ENCODE measurements at regions not wholly inside any gene's neighbourhood (a gene's known extent, or its start where the extent isn't known, plus 50 kb on each side); places are given as distances from the start of the nearest gene placed in this dataset.

DNA sequence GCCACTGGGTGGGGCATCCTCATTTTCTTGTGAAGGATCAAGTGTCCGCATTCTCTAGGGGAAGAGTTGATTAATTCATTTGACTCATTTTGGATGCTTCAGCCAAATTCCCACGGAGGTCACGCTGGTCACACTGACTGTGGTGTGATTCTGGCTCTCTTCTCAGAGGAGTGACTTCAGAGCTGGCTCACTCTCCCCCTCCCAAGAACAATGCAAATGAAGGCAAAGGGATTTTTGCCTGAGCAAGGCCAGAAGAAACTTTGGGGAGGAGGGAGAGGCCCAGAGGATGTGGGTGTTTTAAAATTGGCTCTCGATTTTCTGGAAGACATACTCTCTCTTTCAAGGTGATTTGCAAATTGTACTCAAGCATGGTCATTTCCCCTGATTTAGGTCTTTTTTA is 51.1 kb upstream of the LMO2 start:
- Mint-ChIP-seq H3K27ac (ENCODE audit: unreplicated experiment) (no peak overlapping the region), H3K9me3 (ENCODE audit: unreplicated experiment) (no peaks in the 10 kb centered on the region), H3K4me3 (ENCODE audit: unreplicated experiment) (no peak overlapping the region), H3K27me3 (ENCODE audit: insufficient read depth, unreplicated experiment) (no peaks in the 10 kb centered on the region), H3K4me1 (ENCODE audit: low read depth, unreplicated experiment) (no peaks in the 10 kb centered on the region), H3K36me3 (ENCODE audit: insufficient read depth, unreplicated experiment) (no peaks in the 10 kb centered on the region)
- Histone ChIP-seq H3K27me3 (replicated peaks; ENCODE audit: control insufficient read depth, insufficient read depth, low read length) (no peaks in the 10 kb centered on the region), H3K4me1 (no peaks in the 10 kb centered on the region), H3K36me3 (ENCODE audit: control insufficient read depth, insufficient read depth, low read length) (no peaks in the 10 kb centered on the region), H3K4me3 (ENCODE audit: low read depth, low read length) (no peak overlapping the region), H3K9me3 (no peaks in the 10 kb centered on the region)
- ChIA-PET POLR2A (no interaction called here), CTCF (no interaction called here)
- TF ChIP-seq, protein P1, sequence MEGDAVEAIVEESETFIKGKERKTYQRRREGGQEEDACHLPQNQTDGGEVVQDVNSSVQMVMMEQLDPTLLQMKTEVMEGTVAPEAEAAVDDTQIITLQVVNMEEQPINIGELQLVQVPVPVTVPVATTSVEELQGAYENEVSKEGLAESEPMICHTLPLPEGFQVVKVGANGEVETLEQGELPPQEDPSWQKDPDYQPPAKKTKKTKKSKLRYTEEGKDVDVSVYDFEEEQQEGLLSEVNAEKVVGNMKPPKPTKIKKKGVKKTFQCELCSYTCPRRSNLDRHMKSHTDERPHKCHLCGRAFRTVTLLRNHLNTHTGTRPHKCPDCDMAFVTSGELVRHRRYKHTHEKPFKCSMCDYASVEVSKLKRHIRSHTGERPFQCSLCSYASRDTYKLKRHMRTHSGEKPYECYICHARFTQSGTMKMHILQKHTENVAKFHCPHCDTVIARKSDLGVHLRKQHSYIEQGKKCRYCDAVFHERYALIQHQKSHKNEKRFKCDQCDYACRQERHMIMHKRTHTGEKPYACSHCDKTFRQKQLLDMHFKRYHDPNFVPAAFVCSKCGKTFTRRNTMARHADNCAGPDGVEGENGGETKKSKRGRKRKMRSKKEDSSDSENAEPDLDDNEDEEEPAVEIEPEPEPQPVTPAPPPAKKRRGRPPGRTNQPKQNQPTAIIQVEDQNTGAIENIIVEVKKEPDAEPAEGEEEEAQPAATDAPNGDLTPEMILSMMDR (IDR thresholded peaks at IDR 0.05; ENCODE audit: insufficient read depth in 1 of 2, low read depth in 1 of 2, low read length in 1 of 2, severe bottlenecking in 1 of 2, unreplicated experiment in 1 of 2) = no peak
- intact Hi-C loops (cut with micrococcal nuclease; ENCODE audit: unreplicated experiment) = no loop called here
- no TSS peak for BruUV-seq (replicated peaks)
- no peak for DNase-seq

- DNase-seq = no peak
- CTCF ChIA-PET = no interaction called here
- H3K27me3 ChIP-seq (replicated peaks; ENCODE audit: control insufficient read depth, insufficient read depth, low read length) = no peaks in the 10 kb centered on the region; the same call in 1 of the 2 replicates
Measured at GRCh38 chr11:33941637-33942160, 49.8 kb upstream of the LMO2 start.

More at GRCh38 chr11:33941637-33942160, 49.8 kb upstream of the LMO2 start:
- TF ChIP-seq, protein P1 (IDR thresholded peaks at IDR 0.05; ENCODE audit: insufficient read depth in 1 of 2, low read depth in 1 of 2, low read length in 1 of 2, severe bottlenecking in 1 of 2, unreplicated experiment in 1 of 2) = no peak
- no peaks in the 10 kb centered on the region for H3K9me3 Mint-ChIP-seq (ENCODE audit: unreplicated experiment)
- no peaks in the 10 kb centered on the region for H3K36me3 Mint-ChIP-seq (ENCODE audit: insufficient read depth, unreplicated experiment)
- no peaks in the 10 kb centered on the region for H3K4me1 ChIP-seq
- no TSS peak for BruUV-seq (replicated peaks)
- no peak overlapping the region for H3K27ac Mint-ChIP-seq (ENCODE audit: unreplicated experiment)
- H3K4me1 Mint-ChIP-seq (ENCODE audit: low read depth, unreplicated experiment) = no peaks in the 10 kb centered on the region
- no peaks in the 10 kb centered on the region for H3K9me3 ChIP-seq
- intact Hi-C loops (cut with micrococcal nuclease; ENCODE audit: unreplicated experiment) = no loop called here
- no peak overlapping the region for H3K4me3 ChIP-seq (ENCODE audit: low read depth, low read length)
- H3K4me3 Mint-ChIP-seq (ENCODE audit: unreplicated experiment) = no peak overlapping the region
- POLR2A ChIA-PET = no interaction called here
- no peaks in the 10 kb centered on the region for H3K36me3 ChIP-seq (ENCODE audit: control insufficient read depth, insufficient read depth, low read length)
- H3K27me3 Mint-ChIP-seq (ENCODE audit: insufficient read depth, unreplicated experiment) = no peaks in the 10 kb centered on the region
